Adrenal gland (tissue), 9 donors: ENCODE measurements at regions not wholly inside any gene's neighbourhood (a gene's known extent, or its start where the extent isn't known, plus 50 kb on each side); places are given as distances from the start of the nearest gene placed in this dataset.

Source experiments
- DNase-seq, 7 donors: peaks; one replicate each; pipeline ENCODE4 v3.0.0-alpha.2; 2019 to 2020
- H3K27ac ChIP-seq, 5 donors: fragments of 200-600 bp; sonication (generic) in 4 of 5; 1 replicate in 3 of 5; 2 replicates in 2 of 5; pipeline versions ENCODE4 v1.5.1 to v1.8.0; 2016 to 2020; ENCODE audit warnings: mild to moderate bottlenecking in 1 of 5
- H3K27me3 ChIP-seq: fragments of 200-600 bp; 2 replicates; pipeline ENCODE4 v1.8.0; 2021
- H3K36me3 ChIP-seq, 2 donors: fragments of 200-600 bp; replicated peaks in 1 of 2; 1 replicate in 1 of 2; 2 replicates in 1 of 2; pipeline versions ENCODE4 v1.5.1 to v1.8.0; 2018 to 2022
- H3K4me1 ChIP-seq, 2 donors: fragments of 200-600 bp; replicated peaks in 1 of 2; 1 replicate in 1 of 2; 2 replicates in 1 of 2; pipeline versions ENCODE4 v1.5.1 to v1.8.0; 2018 to 2021
- H3K4me3 ChIP-seq, 4 donors: fragments of 200-600 bp; sonication (generic) in 3 of 4; one replicate each; pipeline ENCODE4 v1.5.1; 2016 to 2018
- H3K9me3 ChIP-seq, 3 donors: fragments of 200-600 bp; sonication (generic) in 1 of 3; replicated peaks in 1 of 3; 1 replicate in 2 of 3; 2 replicates in 1 of 3; pipeline versions ENCODE4 v1.5.1 to v1.8.0; 2016 to 2021
- POLR2A ChIP-seq, 2 donors: fragments of 450-650 bp; IDR thresholded peaks; one replicate each; pipeline ENCODE4 v1.6.1; 2017; ENCODE audit warnings: antibody characterized with exemption in 2 of 2, mild to moderate bottlenecking in 2 of 2, moderate library complexity in 1 of 2
- WGBS, 4 donors: extraction: QIAGEN DNeasy Blood & Tissue Kit in 2 of 4; methylation state at CpG; one replicate each; pipeline versions ENCODE4 v1.1.5 to v1.1.7; 2013 to 2017; 5-methylcytosine and 5-hydroxymethylcytosine counted together
- intact Hi-C, 2 donors: fragments of 100-400 bp; cut with DNase I; formaldehyde crosslinking; loops; one replicate each; pipeline versions ENCODE4 v1.14.1 to v1.15.0; 2022 to 2023
- TF ChIP-seq, protein P1 (sequence below), 6 experiments: fragments of 450-650 bp in 4 of 6; fragments of 200-600 bp in 2 of 6; sonication (generic) in 1 of 6; IDR thresholded peaks; 1 replicate in 5 of 6; 2 replicates in 1 of 6; pipeline versions ENCODE4 v1.5.1 to v1.8.0; 2016 to 2021; ENCODE audit warnings: antibody characterized with exemption in 6 of 6, mild to moderate bottlenecking in 2 of 6, moderate library complexity in 1 of 6
- donor health status: healthy with polysubstance abuse.
- donor health status: Bipolar disorder and iron deficiency.
- donor health status: DM: yes; HTN: yes; CAD: no.
- donor health status: DM: no; HTN: no; CAD: no.
- donor health status: DM: no; HTN: no; CAD: no.

DNA sequence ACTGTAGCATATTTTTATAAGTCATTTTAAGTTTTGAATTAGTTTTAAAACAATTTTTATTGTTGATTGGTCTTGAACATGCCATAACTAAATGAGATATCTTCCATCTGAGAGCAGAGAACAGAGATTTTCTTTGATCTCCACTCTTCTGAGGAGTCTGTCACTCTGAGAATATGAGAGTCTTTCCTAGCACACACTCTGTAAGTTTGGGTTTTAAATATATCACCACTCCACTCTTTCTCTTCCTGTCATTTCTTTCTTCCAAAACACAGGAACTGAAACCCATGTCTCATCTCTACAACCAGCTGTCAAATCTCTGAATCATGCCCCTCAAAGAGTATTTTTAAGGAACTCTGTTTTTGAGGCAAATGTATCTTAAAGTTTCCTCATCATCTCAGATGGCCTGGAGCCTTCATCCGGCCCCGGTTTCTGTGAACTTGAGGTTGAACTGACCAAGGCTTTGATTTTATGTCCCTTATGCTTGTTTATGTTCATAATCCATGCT is 698.2 kb upstream of the SGCG start:
- 85 to 95% (median 92%) methylated on average over 2 of the region's 2 CpGs for WGBS, 4 donors
- intact Hi-C loops = no loop called here
- Histone ChIP-seq H3K27ac (no peak overlapping the region), H3K4me1 (no peaks in the 10 kb centered on the region), H3K36me3 (no peaks in the 10 kb centered on the region), H3K4me3 (no peak overlapping the region), H3K9me3 (no peaks in the 10 kb centered on the region), H3K27me3 (no peaks in the 10 kb centered on the region)
- TF ChIP-seq POLR2A (IDR thresholded peaks at IDR 0.05) = no peak
- TF ChIP-seq, protein P1, sequence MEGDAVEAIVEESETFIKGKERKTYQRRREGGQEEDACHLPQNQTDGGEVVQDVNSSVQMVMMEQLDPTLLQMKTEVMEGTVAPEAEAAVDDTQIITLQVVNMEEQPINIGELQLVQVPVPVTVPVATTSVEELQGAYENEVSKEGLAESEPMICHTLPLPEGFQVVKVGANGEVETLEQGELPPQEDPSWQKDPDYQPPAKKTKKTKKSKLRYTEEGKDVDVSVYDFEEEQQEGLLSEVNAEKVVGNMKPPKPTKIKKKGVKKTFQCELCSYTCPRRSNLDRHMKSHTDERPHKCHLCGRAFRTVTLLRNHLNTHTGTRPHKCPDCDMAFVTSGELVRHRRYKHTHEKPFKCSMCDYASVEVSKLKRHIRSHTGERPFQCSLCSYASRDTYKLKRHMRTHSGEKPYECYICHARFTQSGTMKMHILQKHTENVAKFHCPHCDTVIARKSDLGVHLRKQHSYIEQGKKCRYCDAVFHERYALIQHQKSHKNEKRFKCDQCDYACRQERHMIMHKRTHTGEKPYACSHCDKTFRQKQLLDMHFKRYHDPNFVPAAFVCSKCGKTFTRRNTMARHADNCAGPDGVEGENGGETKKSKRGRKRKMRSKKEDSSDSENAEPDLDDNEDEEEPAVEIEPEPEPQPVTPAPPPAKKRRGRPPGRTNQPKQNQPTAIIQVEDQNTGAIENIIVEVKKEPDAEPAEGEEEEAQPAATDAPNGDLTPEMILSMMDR (IDR thresholded peaks at IDR 0.05) = no peak
- DNase-seq = no peak

DNA sequence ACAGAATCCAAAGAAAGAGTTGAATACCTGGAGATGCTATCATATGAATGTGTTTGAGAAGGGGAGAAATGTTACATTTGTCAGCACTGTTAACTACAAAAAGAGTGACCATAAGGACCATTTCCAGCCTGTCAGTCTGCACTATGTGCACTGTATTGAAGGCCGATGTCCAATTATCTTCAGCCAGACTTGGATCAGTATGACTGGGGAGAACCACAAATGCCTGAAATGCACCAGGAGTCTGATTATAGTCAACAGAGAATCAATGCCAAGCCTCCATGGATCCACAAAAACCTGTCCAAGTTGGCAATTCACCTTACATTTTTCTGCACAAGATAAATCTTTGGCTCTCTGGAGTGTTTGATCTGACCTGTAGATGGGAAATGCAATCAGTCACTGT is 697.5 kb upstream of the SGCG start:
- TF ChIP-seq, protein P1 (IDR thresholded peaks at IDR 0.05) = no peak
- no peak for TF ChIP-seq POLR2A (IDR thresholded peaks at IDR 0.05)
- no peak for DNase-seq
- Histone ChIP-seq H3K9me3 (no peaks in the 10 kb centered on the region), H3K4me1 (no peaks in the 10 kb centered on the region), H3K27ac (no peak overlapping the region), H3K4me3 (no peak overlapping the region), H3K36me3 (no peaks in the 10 kb centered on the region), H3K27me3 (no peaks in the 10 kb centered on the region)
- WGBS, 4 donors = 80 to 93% (median 91%) methylated on average over 1 of the region's 1 CpG
- intact Hi-C loops = no loop called here

DNA sequence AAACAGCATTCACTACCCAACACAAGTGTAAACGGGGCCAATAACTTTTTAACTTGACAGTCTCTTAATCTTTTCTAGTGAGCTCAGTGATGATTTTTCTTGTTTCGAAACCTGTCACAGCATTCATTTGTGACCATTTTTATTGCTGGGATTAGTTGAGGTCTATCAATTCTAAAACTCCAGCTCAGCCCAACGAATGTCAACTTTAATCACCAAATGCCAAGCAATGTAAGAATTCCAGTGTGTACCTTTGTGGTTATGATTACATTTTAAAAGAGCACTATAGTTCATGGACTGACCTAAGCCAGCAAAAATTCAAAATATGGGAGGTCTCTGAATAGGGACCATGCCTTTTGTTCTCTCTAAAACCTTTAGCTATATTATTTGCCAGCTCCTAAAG is 694.3 kb upstream of the SGCG start:
- H3K27ac ChIP-seq = no peak overlapping the region
- H3K4me1 ChIP-seq = no peaks in the 10 kb centered on the region
- TF ChIP-seq POLR2A (IDR thresholded peaks at IDR 0.05) = no peak
- TF ChIP-seq, protein P1 (IDR thresholded peaks at IDR 0.05) = no peak
- intact Hi-C loops = no loop called here
- no peak for DNase-seq
- no peaks in the 10 kb centered on the region for H3K9me3 ChIP-seq
- no peaks in the 10 kb centered on the region for H3K27me3 ChIP-seq
- H3K36me3 ChIP-seq = no peaks in the 10 kb centered on the region
- no peak overlapping the region for H3K4me3 ChIP-seq
- 57 to 77% (median 61%) methylated on average over 3 of the region's 3 CpGs for WGBS, 4 donors

DNA sequence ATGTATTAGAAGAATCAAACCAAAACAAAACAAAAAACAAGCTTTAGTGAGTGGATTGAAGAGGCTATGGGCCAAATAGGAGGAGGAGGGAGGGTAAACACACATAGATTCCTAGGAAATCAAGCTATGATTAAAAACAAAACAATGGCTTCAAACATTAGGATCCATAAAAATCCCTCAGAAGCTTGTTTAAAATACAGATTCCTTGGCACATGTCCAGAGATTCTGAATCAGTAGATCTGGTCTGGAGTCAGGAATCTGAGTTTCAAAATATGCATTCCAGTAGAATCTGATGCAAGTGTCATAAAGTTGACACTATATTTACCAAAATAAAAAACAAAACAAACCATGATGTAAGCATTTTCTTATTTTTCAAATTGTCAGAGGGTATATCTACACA is 692.8 kb upstream of the SGCG start:
- Histone ChIP-seq H3K4me3 (no peak overlapping the region), H3K4me1 (no peaks in the 10 kb centered on the region), H3K9me3 (no peaks in the 10 kb centered on the region), H3K27me3 (no peaks in the 10 kb centered on the region), H3K27ac (no peak overlapping the region), H3K36me3 (no peaks in the 10 kb centered on the region)
- TF ChIP-seq, protein P1 (IDR thresholded peaks at IDR 0.05) = no peak
- no peak for TF ChIP-seq POLR2A (IDR thresholded peaks at IDR 0.05)
- no peak for DNase-seq
- intact Hi-C loops = no loop called here
